ENCODE measurements at regions not wholly inside any gene's neighbourhood (a gene's known extent, or its start where the extent isn't known, plus 50 kb on each side); places are given as distances from the start of the nearest gene placed in this dataset.

GRCh38 chr15:25065286-25065685, 110.5 kb downstream of the SNRPN start:
- Mint-ChIP-seq H3K4me1 (ENCODE audit: low read depth, unreplicated experiment) (no peaks in the 10 kb centered on the region), H3K27me3 (ENCODE audit: low read depth, unreplicated experiment) (no peaks in the 10 kb centered on the region), H3K9me3 (ENCODE audit: unreplicated experiment) (peaks cover 100% of the 10 kb centered on the region), H3K4me3 (ENCODE audit: unreplicated experiment) (no peak overlapping the region), H3K36me3 (ENCODE audit: low read depth, unreplicated experiment) (peaks cover 99% of the 10 kb centered on the region), H3K27ac (ENCODE audit: unreplicated experiment) (no peak overlapping the region)
- peaks cover 100% of the 10 kb centered on the region for H3K9me3 ChIP-seq (ENCODE audit: insufficient read depth, low read depth, low read length)
- H3K9ac ChIP-seq (ENCODE audit: low read length) = no peak overlapping the region
- no peak overlapping the region for H3K27ac ChIP-seq (ENCODE audit: low read depth, low read length)
- DNase-seq (ENCODE audit: low read depth) = no peak
- H3K36me3 ChIP-seq (ENCODE audit: insufficient read depth, low read length) = peaks cover 40% of the 10 kb centered on the region
- no peaks in the 10 kb centered on the region for H3K4me1 ChIP-seq (ENCODE audit: insufficient read depth, low read length)
- no peaks in the 10 kb centered on the region for H3K79me2 ChIP-seq (ENCODE audit: insufficient read depth, low read length)
- no peaks in the 10 kb centered on the region for H3K27me3 ChIP-seq (ENCODE audit: insufficient read depth, low read length)
- peaks cover 11% of the 10 kb centered on the region for H4K20me1 ChIP-seq (ENCODE audit: insufficient read depth, low read length)
- H3K4me3 ChIP-seq (ENCODE audit: insufficient read depth, low read depth, low read length) = no peak overlapping the region
- no peak overlapping the region for H3K4me2 ChIP-seq (ENCODE audit: low read length)
- FAIRE-seq = no peak
- no peak for TF ChIP-seq EZH2 (IDR thresholded peaks at IDR 0.05; ENCODE audit: insufficient read depth, low read length)
- no peak for TF ChIP-seq CTCF (IDR thresholded peaks at IDR 0.05; ENCODE audit: insufficient read depth, low read depth, low read length)
- H2AFZ ChIP-seq (ENCODE audit: low read depth, low read length) = no peak overlapping the region

- Mint-ChIP-seq H3K4me1 (ENCODE audit: low read depth, unreplicated experiment) (no peaks in the 10 kb centered on the region), H3K4me3 (ENCODE audit: unreplicated experiment) (no peak overlapping the region), H3K9me3 (ENCODE audit: unreplicated experiment) (peaks cover 100% of the 10 kb centered on the region), H3K36me3 (ENCODE audit: low read depth, unreplicated experiment) (peaks cover 99% of the 10 kb centered on the region), H3K27ac (ENCODE audit: unreplicated experiment) (no peak overlapping the region), H3K27me3 (ENCODE audit: low read depth, unreplicated experiment) (no peaks in the 10 kb centered on the region)
- H4K20me1 ChIP-seq (ENCODE audit: insufficient read depth, low read length) = peaks cover 11% of the 10 kb centered on the region
- peaks cover 100% of the 10 kb centered on the region for H3K9me3 ChIP-seq (ENCODE audit: insufficient read depth, low read depth, low read length)
- H3K4me1 ChIP-seq (ENCODE audit: insufficient read depth, low read length) = no peaks in the 10 kb centered on the region
- H3K4me3 ChIP-seq (ENCODE audit: insufficient read depth, low read depth, low read length) = no peak overlapping the region
- H3K27ac ChIP-seq (ENCODE audit: low read depth, low read length) = no peak overlapping the region
- H2AFZ ChIP-seq (ENCODE audit: low read depth, low read length) = no peak overlapping the region
- peaks cover 45% of the 10 kb centered on the region for H3K36me3 ChIP-seq (ENCODE audit: insufficient read depth, low read length)
- no peaks in the 10 kb centered on the region for H3K27me3 ChIP-seq (ENCODE audit: insufficient read depth, low read length)
- H3K4me2 ChIP-seq (ENCODE audit: low read length) = no peak overlapping the region
- H3K79me2 ChIP-seq (ENCODE audit: insufficient read depth, low read length) = no peaks in the 10 kb centered on the region
- H3K9ac ChIP-seq (ENCODE audit: low read length) = no peak overlapping the region
- no peak for TF ChIP-seq EZH2 (IDR thresholded peaks at IDR 0.05; ENCODE audit: insufficient read depth, low read length)
- TF ChIP-seq CTCF (IDR thresholded peaks at IDR 0.05; ENCODE audit: insufficient read depth, low read depth, low read length) = no peak
- no peak for DNase-seq (ENCODE audit: low read depth)
- no peak for FAIRE-seq
Measured at GRCh38 chr15:25065876-25066275, 111.1 kb downstream of the SNRPN start.

- H3K36me3 Mint-ChIP-seq (ENCODE audit: low read depth, unreplicated experiment) = peaks cover 99% of the 10 kb centered on the region
- Histone ChIP-seq H4K20me1 (ENCODE audit: insufficient read depth, low read length) (peaks cover 11% of the 10 kb centered on the region), H3K4me3 (ENCODE audit: insufficient read depth, low read depth, low read length) (no peak overlapping the region), H3K9ac (ENCODE audit: low read length) (no peak overlapping the region), H2AFZ (ENCODE audit: low read depth, low read length) (no peak overlapping the region), H3K4me1 (ENCODE audit: insufficient read depth, low read length) (no peaks in the 10 kb centered on the region), H3K27me3 (ENCODE audit: insufficient read depth, low read length) (no peaks in the 10 kb centered on the region), H3K36me3 (ENCODE audit: insufficient read depth, low read length) (peaks cover 42% of the 10 kb centered on the region), H3K79me2 (ENCODE audit: insufficient read depth, low read length) (no peaks in the 10 kb centered on the region), H3K9me3 (ENCODE audit: insufficient read depth, low read depth, low read length) (peaks cover 100% of the 10 kb centered on the region), H3K4me2 (ENCODE audit: low read length) (no peak overlapping the region), H3K27ac (ENCODE audit: low read depth, low read length) (no peak overlapping the region)
- peak overlapping the region; percentile 72 for H3K27ac Mint-ChIP-seq (ENCODE audit: unreplicated experiment)
- no peaks in the 10 kb centered on the region for H3K27me3 Mint-ChIP-seq (ENCODE audit: low read depth, unreplicated experiment)
- H3K4me1 Mint-ChIP-seq (ENCODE audit: low read depth, unreplicated experiment) = no peaks in the 10 kb centered on the region
- no peak for FAIRE-seq
- no peak overlapping the region for H3K4me3 Mint-ChIP-seq (ENCODE audit: unreplicated experiment)
- peaks cover 100% of the 10 kb centered on the region for H3K9me3 Mint-ChIP-seq (ENCODE audit: unreplicated experiment)
- no peak for TF ChIP-seq EZH2 (IDR thresholded peaks at IDR 0.05; ENCODE audit: insufficient read depth, low read length)
- TF ChIP-seq CTCF (IDR thresholded peaks at IDR 0.05; ENCODE audit: insufficient read depth, low read depth, low read length) = no peak
- DNase-seq (ENCODE audit: low read depth) = no peak
Measured at GRCh38 chr15:25066708-25067107, 111.9 kb downstream of the SNRPN start.

Data from astrocyte (in vitro differentiated cells and primary cell).